HEK293 (cell line): ENCODE measurements at regions not wholly inside any gene's neighbourhood (a gene's known extent, or its start where the extent isn't known, plus 50 kb on each side); places are given as distances from the start of the nearest gene placed in this dataset.

Source experiments
- CTCF ChIA-PET: fragments of 350-600 bp; formaldehyde crosslinking; extraction: SDS; loops from one replicate; lab custom pipeline; 2021; ENCODE audit warnings: antibody characterized with exemption; lab: Yijun Ruan, JAX
- POLR2A ChIA-PET: fragments of 300-600 bp; formaldehyde crosslinking; extraction: SDS; loops from one replicate; lab custom pipeline; 2020; ENCODE audit warnings: antibody characterized with exemption, inconsistent platforms; lab: Yijun Ruan, JAX
- H3K27ac ChIP-seq: fragments of 200-500 bp; sonication (Bioruptor generic); 2 replicates; pipeline ENCODE4 v1.5.1; 2014; ENCODE audit warnings: low read depth, low read length, control low read depth, inconsistent platforms; ENCODE audit errors: extremely low read depth
- H3K36me3 ChIP-seq, 2 experiments: fragments of 200-500 bp in 1 of 2; sonication (Bioruptor generic) in 1 of 2; 1 replicate in 1 of 2; 2 replicates in 1 of 2; pipeline ENCODE4 v1.5.1; 2014 to 2017; ENCODE audit warnings: inconsistent platforms in 2 of 2, low read length in 2 of 2; ENCODE audit not compliant: control insufficient read depth in 2 of 2, insufficient read depth in 1 of 2
- H3K4me1 ChIP-seq: fragments of 200-500 bp; sonication (Bioruptor generic); 2 replicates; pipeline ENCODE4 v1.5.1; 2014; ENCODE audit warnings: mild to moderate bottlenecking, low read length, inconsistent platforms; ENCODE audit not compliant: control insufficient read depth, insufficient read depth
- H3K4me3 ChIP-seq: 2 replicates; pipeline ENCODE4 v1.5.1; 2011; ENCODE audit warnings: low read depth, mild to moderate bottlenecking, control low read depth, low read length, moderate library complexity
- H3K9me3 ChIP-seq: fragments of 200-500 bp; sonication (Bioruptor generic); 2 replicates; pipeline ENCODE4 v1.5.1; 2014; ENCODE audit warnings: low read depth, low read length, inconsistent platforms; ENCODE audit not compliant: control insufficient read depth, insufficient read depth
- IKZF3 ChIP-seq: fragments of 450-650 bp; IDR thresholded peaks from 2 replicates; pipeline ENCODE4 v1.5.0; 2018; ENCODE audit warnings: missing biosample characterization, mild to moderate bottlenecking, missing genetic modification characterization, moderate library complexity
- MYNN ChIP-seq: fragments of 450-650 bp; formaldehyde crosslinking; IDR thresholded peaks from 2 replicates; pipeline ENCODE4 v1.5.1; 2016; ENCODE audit warnings: missing biosample characterization, missing genetic modification characterization, borderline replicate concordance
- OSR2 ChIP-seq: fragments of 450-650 bp; formaldehyde crosslinking; IDR thresholded peaks from 2 replicates; pipeline ENCODE4 v1.5.1; 2016; ENCODE audit warnings: missing biosample characterization, missing genetic modification characterization
- PRDM10 ChIP-seq: fragments of 450-650 bp; formaldehyde crosslinking; IDR thresholded peaks from 2 replicates; pipeline ENCODE4 v1.5.1; 2016; ENCODE audit warnings: missing biosample characterization, missing genetic modification characterization
- REST ChIP-seq: fragments of 450-650 bp; formaldehyde crosslinking; IDR thresholded peaks from 2 replicates; pipeline ENCODE4 v1.5.1; 2016; ENCODE audit warnings: missing biosample characterization, missing genetic modification characterization
- ZFP41 ChIP-seq: fragments of 450-650 bp; formaldehyde crosslinking; IDR thresholded peaks from 2 replicates; pipeline ENCODE4 v1.5.1; 2016; ENCODE audit warnings: missing biosample characterization, missing genetic modification characterization, borderline replicate concordance
- ZNF169 ChIP-seq: fragments of 450-650 bp; formaldehyde crosslinking; IDR thresholded peaks from 2 replicates; pipeline ENCODE4 v1.5.1; 2016; ENCODE audit warnings: missing biosample characterization, missing genetic modification characterization
- ZNF184 ChIP-seq: fragments of 450-650 bp; IDR thresholded peaks from 2 replicates; pipeline ENCODE4 v1.5.1; 2018; ENCODE audit warnings: missing biosample characterization, mild to moderate bottlenecking, missing genetic modification characterization
- ZNF302 ChIP-seq: fragments of 450-650 bp; formaldehyde crosslinking; IDR thresholded peaks from 2 replicates; pipeline ENCODE4 v1.5.1; 2016; ENCODE audit warnings: missing biosample characterization, missing genetic modification characterization, low read depth
- ZNF354C ChIP-seq: fragments of 450-650 bp; formaldehyde crosslinking; IDR thresholded peaks from 2 replicates; pipeline ENCODE4 v1.5.1; 2016; ENCODE audit warnings: missing biosample characterization, missing genetic modification characterization, low read depth, borderline replicate concordance
- ZNF394 ChIP-seq: fragments of 450-650 bp; formaldehyde crosslinking; IDR thresholded peaks from 2 replicates; pipeline ENCODE4 v1.5.1; 2016; ENCODE audit warnings: missing biosample characterization, missing genetic modification characterization, mild to moderate bottlenecking, moderate library complexity, borderline replicate concordance
- ZNF433 ChIP-seq: fragments of 450-650 bp; formaldehyde crosslinking; IDR thresholded peaks from 2 replicates; pipeline ENCODE4 v1.5.1; 2016; ENCODE audit warnings: missing biosample characterization, missing genetic modification characterization, low read depth
- ZNF544 ChIP-seq: fragments of 450-650 bp; formaldehyde crosslinking; IDR thresholded peaks from 2 replicates; pipeline ENCODE4 v1.5.0; 2017; ENCODE audit warnings: missing biosample characterization, missing genetic modification characterization
- ZNF549 ChIP-seq: fragments of 450-650 bp; IDR thresholded peaks from 2 replicates; pipeline ENCODE4 v1.5.1; 2018; ENCODE audit warnings: missing biosample characterization, missing genetic modification characterization, mild to moderate bottlenecking, inconsistent platforms, moderate library complexity
- ZNF558 ChIP-seq: fragments of 450-650 bp; formaldehyde crosslinking; IDR thresholded peaks from 2 replicates; pipeline ENCODE4 v1.5.1; 2016; ENCODE audit warnings: missing biosample characterization, missing genetic modification characterization
- ZNF639 ChIP-seq: fragments of 450-650 bp; formaldehyde crosslinking; IDR thresholded peaks from 2 replicates; pipeline ENCODE4 v1.5.1; 2016; ENCODE audit warnings: missing biosample characterization, missing genetic modification characterization
- ZNF658 ChIP-seq: fragments of 450-650 bp; formaldehyde crosslinking; IDR thresholded peaks from 2 replicates; pipeline ENCODE4; 2016; ENCODE audit warnings: missing biosample characterization, missing genetic modification characterization
- TF ChIP-seq, protein P1 (sequence below): fragments of 450-650 bp; formaldehyde crosslinking; IDR thresholded peaks from 2 replicates; pipeline ENCODE4 v1.5.1; 2016; ENCODE audit warnings: missing biosample characterization, missing genetic modification characterization, low read depth
- TF ChIP-seq, protein P2 (sequence below): fragments of 450-650 bp; formaldehyde crosslinking; IDR thresholded peaks from 2 replicates; pipeline ENCODE4 v1.5.1; 2016; ENCODE audit warnings: missing biosample characterization, missing genetic modification characterization

DNA sequence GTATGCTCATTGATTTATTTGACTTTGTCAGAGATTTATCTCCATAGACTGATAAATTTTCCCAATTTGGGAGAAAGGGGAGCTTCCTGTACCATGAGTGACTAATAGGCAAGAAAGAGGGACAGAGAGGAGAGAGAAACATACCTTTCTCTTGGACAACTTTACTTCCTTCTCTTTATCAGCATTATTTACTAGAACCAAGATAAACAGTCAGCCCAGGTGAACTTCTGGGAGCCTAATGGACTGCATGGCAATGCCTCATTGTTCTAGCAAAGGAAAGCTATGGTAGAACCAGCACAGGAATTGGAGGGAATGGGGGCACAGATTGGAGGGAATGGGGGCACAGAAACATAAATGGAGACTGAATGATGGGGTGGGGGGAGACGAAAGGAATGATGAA lies 63.4 kb upstream of the STXBP6 start:
- CTCF ChIA-PET: interaction anchor here (0.7 kb wide), 1 partner anchor 15 kb away, joined by 4 read pairs; no protein-coding TSS in a partner anchor
- H3K4me1 ChIP-seq: peaks cover 3% of the 10 kb centered on the region; the same call in 1 of the 2 replicates
- TF ChIP-seq ZNF394 (tag by site-specific recombination): no peak
- no peak for TF ChIP-seq ZNF549 (tag by site-specific recombination)
- TF ChIP-seq ZNF639: no peak
- TF ChIP-seq ZNF544 (tag by site-specific recombination): no peak
- TF ChIP-seq OSR2 (tag by site-specific recombination): no peak
- no peak for TF ChIP-seq MYNN (tag by site-specific recombination)
- TF ChIP-seq, protein P1, sequence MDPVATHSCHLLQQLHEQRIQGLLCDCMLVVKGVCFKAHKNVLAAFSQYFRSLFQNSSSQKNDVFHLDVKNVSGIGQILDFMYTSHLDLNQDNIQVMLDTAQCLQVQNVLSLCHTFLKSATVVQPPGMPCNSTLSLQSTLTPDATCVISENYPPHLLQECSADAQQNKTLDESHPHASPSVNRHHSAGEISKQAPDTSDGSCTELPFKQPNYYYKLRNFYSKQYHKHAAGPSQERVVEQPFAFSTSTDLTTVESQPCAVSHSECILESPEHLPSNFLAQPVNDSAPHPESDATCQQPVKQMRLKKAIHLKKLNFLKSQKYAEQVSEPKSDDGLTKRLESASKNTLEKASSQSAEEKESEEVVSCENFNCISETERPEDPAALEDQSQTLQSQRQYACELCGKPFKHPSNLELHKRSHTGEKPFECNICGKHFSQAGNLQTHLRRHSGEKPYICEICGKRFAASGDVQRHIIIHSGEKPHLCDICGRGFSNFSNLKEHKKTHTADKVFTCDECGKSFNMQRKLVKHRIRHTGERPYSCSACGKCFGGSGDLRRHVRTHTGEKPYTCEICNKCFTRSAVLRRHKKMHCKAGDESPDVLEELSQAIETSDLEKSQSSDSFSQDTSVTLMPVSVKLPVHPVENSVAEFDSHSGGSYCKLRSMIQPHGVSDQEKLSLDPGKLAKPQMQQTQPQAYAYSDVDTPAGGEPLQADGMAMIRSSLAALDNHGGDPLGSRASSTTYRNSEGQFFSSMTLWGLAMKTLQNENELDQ (tag by site-specific recombination): no peak
- TF ChIP-seq, protein P2, sequence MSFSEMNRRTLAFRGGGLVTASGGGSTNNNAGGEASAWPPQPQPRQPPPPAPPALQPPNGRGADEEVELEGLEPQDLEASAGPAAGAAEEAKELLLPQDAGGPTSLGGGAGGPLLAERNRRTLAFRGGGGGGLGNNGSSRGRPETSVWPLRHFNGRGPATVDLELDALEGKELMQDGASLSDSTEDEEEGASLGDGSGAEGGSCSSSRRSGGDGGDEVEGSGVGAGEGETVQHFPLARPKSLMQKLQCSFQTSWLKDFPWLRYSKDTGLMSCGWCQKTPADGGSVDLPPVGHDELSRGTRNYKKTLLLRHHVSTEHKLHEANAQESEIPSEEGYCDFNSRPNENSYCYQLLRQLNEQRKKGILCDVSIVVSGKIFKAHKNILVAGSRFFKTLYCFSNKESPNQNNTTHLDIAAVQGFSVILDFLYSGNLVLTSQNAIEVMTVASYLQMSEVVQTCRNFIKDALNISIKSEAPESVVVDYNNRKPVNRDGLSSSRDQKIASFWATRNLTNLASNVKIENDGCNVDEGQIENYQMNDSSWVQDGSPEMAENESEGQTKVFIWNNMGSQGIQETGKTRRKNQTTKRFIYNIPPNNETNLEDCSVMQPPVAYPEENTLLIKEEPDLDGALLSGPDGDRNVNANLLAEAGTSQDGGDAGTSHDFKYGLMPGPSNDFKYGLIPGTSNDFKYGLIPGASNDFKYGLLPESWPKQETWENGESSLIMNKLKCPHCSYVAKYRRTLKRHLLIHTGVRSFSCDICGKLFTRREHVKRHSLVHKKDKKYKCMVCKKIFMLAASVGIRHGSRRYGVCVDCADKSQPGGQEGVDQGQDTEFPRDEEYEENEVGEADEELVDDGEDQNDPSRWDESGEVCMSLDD: no peak
- TF ChIP-seq ZNF354C: no peak
- no peak for TF ChIP-seq ZFP41 (tag by site-specific recombination)
- TF ChIP-seq ZNF433 (tag by site-specific recombination): no peak
- TF ChIP-seq ZNF658: no peak
- no peak for TF ChIP-seq REST (tag by site-specific recombination)
- no peak for TF ChIP-seq ZNF558 (tag by site-specific recombination)
- TF ChIP-seq ZNF184 (tag by site-specific recombination): no peak
- no peak for TF ChIP-seq IKZF3
- TF ChIP-seq PRDM10 (tag by site-specific recombination): no peak
- TF ChIP-seq ZNF302: no peak
- no peak for TF ChIP-seq ZNF169 (tag by site-specific recombination)
- TF ChIP-seq, all 188 proteins: peak for 0
- Histone ChIP-seq H3K36me3 (no peaks in the 10 kb centered on the region), H3K4me3 (no peak overlapping the region), H3K9me3 (no peaks in the 10 kb centered on the region), H3K27ac (no peak overlapping the region)
- POLR2A ChIA-PET: no interaction called here
